NCI-H2081 (cell line): ENCODE measurements at regions not wholly inside any gene's neighbourhood (a gene's known extent, or its start where the extent isn't known, plus 50 kb on each side); places are given as distances from the start of the nearest gene placed in this dataset.

Experiments
- DNase-seq, 2 experiments: peaks; one replicate each; lab custom pipeline; 2025; lab: John Stamatoyannopoulos, UW

DNA sequence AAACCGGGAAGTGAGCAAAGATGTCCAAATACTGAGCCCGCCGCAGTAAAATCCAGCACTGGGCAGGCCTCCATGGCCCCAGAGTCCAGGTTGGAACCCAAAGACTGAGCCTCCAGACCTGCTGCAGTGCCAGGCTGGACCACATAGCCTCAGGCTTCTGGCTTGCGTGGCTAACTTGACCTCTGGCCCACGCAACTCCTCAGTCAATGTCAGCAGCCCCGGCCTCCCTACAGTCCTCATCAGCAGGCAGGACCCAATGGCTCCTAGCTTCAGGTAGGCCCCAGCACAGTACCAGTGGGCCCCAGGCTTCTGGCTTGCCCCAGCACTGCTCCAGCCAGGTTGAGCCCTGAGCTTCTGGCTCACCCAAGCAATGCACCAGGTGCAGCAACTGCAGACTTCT lies 245.1 kb upstream of the AFDN start:
- no peak for DNase-seq

DNA sequence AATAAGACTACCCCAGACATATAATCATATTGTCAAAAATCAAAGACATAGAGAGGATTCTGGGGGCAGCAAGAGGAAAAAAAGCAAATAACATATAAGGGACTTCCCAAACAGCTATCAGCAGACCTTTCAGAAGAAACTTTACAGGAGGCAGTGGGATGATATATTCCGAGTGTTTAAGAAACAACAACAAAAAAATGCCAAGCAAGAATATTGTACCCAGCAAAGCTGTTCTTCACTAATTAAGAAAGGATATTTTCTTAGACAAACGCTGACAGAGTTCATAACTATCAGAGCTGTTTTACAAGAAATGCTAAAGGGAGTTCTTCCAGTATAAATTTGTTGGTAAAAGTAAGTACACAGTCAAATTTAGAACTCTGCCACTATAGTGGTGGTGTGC lies 243.3 kb upstream of the AFDN start:
- DNase-seq = no peak

DNA sequence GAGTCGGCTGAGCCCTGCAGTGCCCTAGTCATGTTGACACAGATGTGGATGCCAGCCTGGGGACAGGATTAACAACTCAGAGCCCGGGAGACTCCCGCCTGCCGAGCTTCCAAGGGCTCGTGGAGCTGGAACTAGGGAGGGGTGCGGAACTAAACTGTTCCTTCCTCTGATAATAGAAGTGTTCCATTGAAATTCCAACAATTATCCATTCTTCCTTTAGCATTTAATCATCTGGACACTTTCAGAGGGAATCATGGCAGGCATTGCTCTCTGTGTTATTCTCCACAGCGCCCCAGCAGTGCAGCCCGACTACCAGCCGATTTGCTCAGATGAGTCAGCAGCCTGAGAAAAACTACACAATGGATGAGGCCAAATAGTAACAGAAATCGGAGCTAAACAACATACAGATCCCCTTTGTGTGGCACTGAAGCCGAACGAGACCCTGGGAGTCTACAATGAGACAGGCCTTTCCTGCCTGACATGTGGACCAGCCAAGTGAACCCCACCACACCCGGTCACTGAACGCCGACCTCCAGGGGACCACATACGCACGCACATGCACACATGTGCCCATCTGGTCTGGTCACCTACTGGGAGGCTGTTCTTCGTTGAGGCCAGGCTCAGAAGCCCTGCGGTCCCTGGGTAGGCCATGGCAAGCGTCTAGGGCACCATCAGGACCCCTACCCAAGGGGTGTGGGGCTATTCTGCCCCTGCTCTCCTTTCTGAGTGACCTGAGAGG lies 238.4 kb upstream of the AFDN start:
- DNase-seq = no peak

DNA sequence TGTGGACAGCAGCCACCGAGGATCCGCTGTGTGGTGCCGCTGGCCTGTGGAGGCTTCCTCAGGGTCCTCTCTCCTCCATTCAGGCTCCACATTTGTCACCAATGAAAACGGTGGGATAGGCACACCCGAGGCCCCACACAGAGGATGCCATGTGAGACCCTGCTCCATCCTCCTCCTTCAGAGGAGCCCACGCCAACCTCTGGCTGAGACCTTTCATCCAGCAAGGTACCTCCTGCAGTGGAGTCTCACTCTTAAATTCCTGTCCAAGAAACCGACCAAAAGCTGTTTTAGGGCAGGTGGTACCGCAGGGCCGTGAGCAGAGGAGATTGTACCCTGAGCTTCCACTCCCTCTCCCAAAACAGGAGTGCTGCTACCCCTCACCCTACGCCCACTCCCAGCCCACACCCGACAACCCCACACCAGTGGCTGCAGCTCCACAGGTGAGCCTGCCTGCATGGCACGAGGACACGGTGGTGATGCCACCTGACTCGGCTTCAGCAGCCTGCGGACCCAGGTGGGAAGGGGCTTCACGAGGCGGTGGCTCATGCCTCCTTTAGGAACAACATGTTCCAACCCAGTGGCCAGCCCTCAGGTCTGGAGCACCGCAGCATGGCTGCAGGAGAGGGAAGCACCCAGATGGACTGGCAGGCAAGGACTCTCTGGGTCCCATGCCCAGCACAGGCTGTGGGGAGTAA lies 237.6 kb upstream of the AFDN start:
- no peak for DNase-seq

DNA sequence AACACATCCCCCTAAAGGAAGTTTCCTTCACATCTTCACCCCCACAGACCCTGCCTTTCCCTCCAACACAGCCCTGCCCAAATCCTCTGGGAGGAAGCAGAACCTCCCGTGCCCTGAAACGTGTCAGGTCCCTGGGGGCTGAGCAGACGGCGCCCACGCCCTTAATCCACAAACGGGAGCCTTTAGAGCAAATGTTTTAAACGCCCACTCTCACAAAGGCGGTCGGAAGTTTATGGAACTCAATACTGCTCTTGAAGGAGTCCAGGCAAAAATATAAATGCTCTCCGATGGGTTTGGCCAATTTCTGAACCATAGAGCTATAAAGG lies 237.1 kb upstream of the AFDN start:
- DNase-seq = no peak

DNA sequence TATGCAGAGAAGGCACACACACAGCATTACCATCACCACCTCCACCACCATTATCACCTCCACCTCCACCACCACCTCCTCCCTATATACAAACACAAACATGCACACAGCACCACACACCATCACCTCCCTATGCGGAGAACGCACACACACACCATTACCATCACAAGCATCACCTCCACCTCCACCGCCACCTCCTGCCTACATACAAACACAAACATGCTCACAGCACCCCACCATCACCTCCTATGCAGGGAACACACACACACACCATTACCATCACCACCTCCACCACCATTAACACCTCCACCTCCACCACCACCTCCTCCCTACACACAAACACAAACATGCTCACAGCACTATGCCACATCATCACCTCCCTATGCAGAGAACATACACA lies 236.5 kb upstream of the AFDN start:
- DNase-seq = no peak
